ENCODE measurements at regions not wholly inside any gene's neighbourhood (a gene's known extent, or its start where the extent isn't known, plus 50 kb on each side); places are given as distances from the start of the nearest gene placed in this dataset.

DNA sequence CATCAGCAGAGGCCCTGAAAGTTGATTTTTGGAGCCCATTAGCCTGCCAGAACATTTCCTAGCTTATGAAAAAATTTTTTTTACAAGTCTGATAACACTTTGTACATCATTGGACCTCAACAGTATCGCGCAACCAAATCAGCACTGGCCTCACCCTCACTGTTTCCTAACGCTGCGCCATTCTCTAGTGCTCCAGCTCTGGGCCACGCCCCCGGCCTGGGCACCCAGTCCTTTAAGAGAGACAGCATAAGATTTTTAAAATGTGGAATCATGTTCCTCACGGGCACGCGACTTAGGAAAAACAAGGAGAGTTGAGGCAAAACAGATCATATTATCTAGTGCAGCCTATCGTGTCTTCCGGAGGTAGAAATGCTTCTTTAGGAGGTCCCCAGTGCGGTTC is 114.5 kb downstream of the BOD1 start:
- POLR2A ChIA-PET, result no interaction called here
- H3K27me3 ChIP-seq (ENCODE audit: insufficient read depth), result no peaks in the 10 kb centered on the region
- no peaks in the 10 kb centered on the region for H3K9me3 ChIP-seq
- CTCF ChIA-PET, result interaction anchor here (1.2 kb wide), 1 partner anchor 71 kb away, joined by 3 read pairs; no protein-coding TSS in a partner anchor
- H3K9me2 ChIP-seq, result no peaks in the 10 kb centered on the region
- no peak overlapping the region for H3K4me3 ChIP-seq (ENCODE audit: low read depth in 2 of 2, low read length in 1 of 2)
- no peak overlapping the region for H3K9ac ChIP-seq
- no peak overlapping the region for H3K4me2 ChIP-seq
- no peak overlapping the region for H2AFZ ChIP-seq (ENCODE audit: low read depth)
- no peaks in the 10 kb centered on the region for H3F3A ChIP-seq (replicated peaks; ENCODE audit: insufficient read depth)
- H3K4me1 ChIP-seq (ENCODE audit: control insufficient read depth in 1 of 2, insufficient read depth in 2 of 2, low read depth in 1 of 2, low read length in 1 of 2), result peaks cover 0 to 3% of the 10 kb centered on the region in 2 experiments; a peak in 1 of 4 replicates
- no peaks in the 10 kb centered on the region for H3K36me3 ChIP-seq (replicated peaks in 1 of 2; ENCODE audit: control insufficient read depth in 1 of 2, insufficient read depth in 2 of 2, low read length in 1 of 2)
- WGBS (ENCODE audit: low lambda C conversion rate), result 73% methylated on average over 12 of the region's 12 CpGs
- H3K79me2 ChIP-seq (ENCODE audit: insufficient read depth), result no peaks in the 10 kb centered on the region
- TF ChIP-seq EP300 (IDR thresholded peaks at IDR 0.05; ENCODE audit: borderline replicate concordance in 1 of 2, low read depth in 1 of 2, low read length in 1 of 2) (no peak), SMC3 (IDR thresholded peaks at IDR 0.05; ENCODE audit: low read depth, low read length) (no peak), FOXM1 (IDR thresholded peaks at IDR 0.05; ENCODE audit: low read depth) (no peak), TCF12 (IDR thresholded peaks at IDR 0.05) (no peak), FOSL2 (IDR thresholded peaks at IDR 0.05; ENCODE audit: borderline replicate concordance, low read depth) (no peak), RAD21 (IDR thresholded peaks at IDR 0.05; ENCODE audit: low read length) (no peak), RXRA (IDR thresholded peaks at IDR 0.05; ENCODE audit: borderline replicate concordance, low read depth) (no peak)
- TF ChIP-seq, protein P1, sequence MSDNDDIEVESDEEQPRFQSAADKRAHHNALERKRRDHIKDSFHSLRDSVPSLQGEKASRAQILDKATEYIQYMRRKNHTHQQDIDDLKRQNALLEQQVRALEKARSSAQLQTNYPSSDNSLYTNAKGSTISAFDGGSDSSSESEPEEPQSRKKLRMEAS (IDR thresholded peaks at IDR 0.05; ENCODE audit: low read depth), result no peak
- no peak overlapping the region for H3K27ac ChIP-seq (ENCODE audit: low read depth in 2 of 2, low read length in 1 of 2)
- no peaks in the 10 kb centered on the region for H4K20me1 ChIP-seq (ENCODE audit: insufficient read depth)
- no peak for DNase-seq

- Histone ChIP-seq H3K9me2 (no peaks in the 10 kb centered on the region), H3K79me2 (ENCODE audit: insufficient read depth) (no peaks in the 10 kb centered on the region), H3F3A (replicated peaks; ENCODE audit: insufficient read depth) (no peaks in the 10 kb centered on the region), H3K4me3 (ENCODE audit: low read depth in 2 of 2, low read length in 1 of 2) (no peak overlapping the region), H4K20me1 (ENCODE audit: insufficient read depth) (no peaks in the 10 kb centered on the region), H3K27me3 (ENCODE audit: insufficient read depth) (no peaks in the 10 kb centered on the region), H3K4me2 (no peak overlapping the region), H3K4me1 (ENCODE audit: control insufficient read depth in 1 of 2, insufficient read depth in 2 of 2, low read depth in 1 of 2, low read length in 1 of 2) (peaks cover 0 to 3% of the 10 kb centered on the region in 2 experiments; a peak in 1 of 4 replicates), H3K9ac (no peak overlapping the region), H3K27ac (ENCODE audit: low read depth in 2 of 2, low read length in 1 of 2) (no peak overlapping the region), H3K9me3 (no peaks in the 10 kb centered on the region), H2AFZ (ENCODE audit: low read depth) (no peak overlapping the region), H3K36me3 (replicated peaks in 1 of 2; ENCODE audit: control insufficient read depth in 1 of 2, insufficient read depth in 2 of 2, low read length in 1 of 2) (no peaks in the 10 kb centered on the region)
- ChIA-PET POLR2A (no interaction called here), CTCF (no interaction called here)
- DNase-seq, result no peak
- 65% methylated on average over 8 of the region's 8 CpGs for WGBS (ENCODE audit: low lambda C conversion rate)
- TF ChIP-seq NFIC (IDR thresholded peaks at IDR 0.05; ENCODE audit: borderline replicate concordance), result no peak
- no peak for TF ChIP-seq TEAD4 (IDR thresholded peaks at IDR 0.05; ENCODE audit: borderline replicate concordance, insufficient read depth)
These were observed 115.2 kb downstream of the BOD1 start for GRCh38 chr5:173501271-173501670.

DNA sequence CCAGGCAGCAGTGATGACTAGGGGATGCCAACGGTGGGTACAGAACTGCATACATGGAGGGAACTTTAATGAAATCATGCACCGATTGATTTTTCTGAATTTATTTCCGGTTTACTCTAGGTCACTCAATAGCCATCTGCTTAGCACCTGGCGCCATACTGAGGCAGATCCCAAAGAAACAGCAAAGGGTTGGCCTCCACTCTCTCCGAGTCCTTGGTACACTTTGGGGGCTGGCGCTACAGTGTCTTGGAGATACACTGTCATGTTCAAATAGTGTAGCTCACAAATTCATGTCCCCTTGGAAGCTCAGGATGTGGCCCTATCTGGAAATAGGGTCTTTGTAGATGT is 116.3 kb downstream of the BOD1 start:
- Histone ChIP-seq H3F3A (replicated peaks; ENCODE audit: insufficient read depth) (no peaks in the 10 kb centered on the region), H4K20me1 (ENCODE audit: insufficient read depth) (no peaks in the 10 kb centered on the region), H3K4me1 (ENCODE audit: control insufficient read depth in 1 of 2, insufficient read depth in 2 of 2, low read depth in 1 of 2, low read length in 1 of 2) (peaks cover 0 to 3% of the 10 kb centered on the region in 2 experiments; a peak in 1 of 4 replicates), H3K4me2 (no peak overlapping the region), H3K27ac (ENCODE audit: low read depth in 2 of 2, low read length in 1 of 2) (no peak overlapping the region), H3K36me3 (replicated peaks in 1 of 2; ENCODE audit: control insufficient read depth in 1 of 2, insufficient read depth in 2 of 2, low read length in 1 of 2) (no peaks in the 10 kb centered on the region), H3K9me3 (no peaks in the 10 kb centered on the region), H2AFZ (ENCODE audit: low read depth) (no peak overlapping the region), H3K4me3 (ENCODE audit: low read depth in 2 of 2, low read length in 1 of 2) (no peak overlapping the region), H3K9ac (no peak overlapping the region), H3K9me2 (no peaks in the 10 kb centered on the region), H3K79me2 (ENCODE audit: insufficient read depth) (no peaks in the 10 kb centered on the region), H3K27me3 (ENCODE audit: insufficient read depth) (no peaks in the 10 kb centered on the region)
- 90% methylated on average over 6 of the region's 6 CpGs for WGBS (ENCODE audit: low lambda C conversion rate)
- ChIA-PET CTCF (no interaction called here), POLR2A (no interaction called here)
- DNase-seq, result no peak
- no peak for TF ChIP-seq IRF3 (IDR thresholded peaks at IDR 0.05; ENCODE audit: low read depth, low read length)
- TF ChIP-seq TCF12 (IDR thresholded peaks at IDR 0.05), result no peak
- TF ChIP-seq CHD2 (IDR thresholded peaks at IDR 0.05; ENCODE audit: low read length, partially characterized antibody), result no peak
- TF ChIP-seq POLR2AphosphoS5 (IDR thresholded peaks at IDR 0.05; ENCODE audit: low read depth, low read length), result no peak
- TF ChIP-seq RFX5 (IDR thresholded peaks at IDR 0.05; ENCODE audit: low read length), result no peak
- TF ChIP-seq RXRA (IDR thresholded peaks at IDR 0.05; ENCODE audit: borderline replicate concordance, low read depth), result no peak
- TF ChIP-seq MXI1 (IDR thresholded peaks at IDR 0.05; ENCODE audit: low read depth, low read length), result no peak
- no peak for TF ChIP-seq REST (IDR thresholded peaks at IDR 0.05; ENCODE audit: low read depth, low read length)
- TF ChIP-seq JUND (IDR thresholded peaks at IDR 0.05), result no peak
- TF ChIP-seq TEAD4 (IDR thresholded peaks at IDR 0.05; ENCODE audit: borderline replicate concordance, insufficient read depth), result no peak
- TF ChIP-seq NRF1 (IDR thresholded peaks at IDR 0.05; ENCODE audit: low read depth, low read length), result no peak
- no peak for TF ChIP-seq GATA2 (CRISPR knock-in tag; IDR thresholded peaks at IDR 0.05)
- no peak for TF ChIP-seq EZH2phosphoT487 (IDR thresholded peaks at IDR 0.05; ENCODE audit: borderline replicate concordance, low read depth)
- no peak for TF ChIP-seq GABPA (IDR thresholded peaks at IDR 0.05; ENCODE audit: low read depth)
